GM19023 (cell line): ENCODE measurements at regions not wholly inside any gene's neighbourhood (a gene's known extent, or its start where the extent isn't known, plus 50 kb on each side); places are given as distances from the start of the nearest gene placed in this dataset.
"Not testable (repeated sequence)": the region's sequence is repeated elsewhere in the genome, so short reads cannot be mapped to it uniquely, and the experiment has no call there.

ENCODE experiments used
- ATAC-seq: cut with Tn5 transposase; IDR thresholded peaks from one replicate; pipeline ENCODE4 v1.9.1; 2021; ENCODE audit warnings: mild to moderate bottlenecking, moderate library complexity; ENCODE audit not compliant: unreplicated experiment

GRCh38 chr16:29116207-29116606 lies 131.4 kb downstream of the LAT start:
- ATAC-seq: not testable (repeated sequence)

GRCh38 chr16:29115802-29116141 lies 130.9 kb downstream of the LAT start:
- not testable (repeated sequence) for ATAC-seq

- not testable (repeated sequence) for ATAC-seq
These were observed 130.3 kb downstream of the LAT start for GRCh38 chr16:29114989-29115801.

GRCh38 chr16:29114574-29114973 lies 129.7 kb downstream of the LAT start:
- ATAC-seq: no peak

GRCh38 chr16:29113446-29113845 lies 128.6 kb downstream of the LAT start:
- not testable (repeated sequence) for ATAC-seq

GRCh38 chr16:29112755-29113347 lies 128.0 kb downstream of the LAT start:
- no peak for ATAC-seq

- not testable (repeated sequence) for ATAC-seq
These were observed 127.2 kb downstream of the LAT start for GRCh38 chr16:29111901-29112680.

GRCh38 chr16:29111421-29111820 lies 126.6 kb downstream of the LAT start:
- ATAC-seq: no peak

- not testable (repeated sequence) for ATAC-seq
These were observed 123.8 kb downstream of the LAT start for GRCh38 chr16:29108625-29109169.

GRCh38 chr16:29107299-29107698 lies 122.4 kb downstream of the LAT start:
- no peak for ATAC-seq

GRCh38 chr16:29106259-29106908 lies 121.5 kb downstream of the LAT start:
- not testable (repeated sequence) for ATAC-seq

GRCh38 chr16:29104600-29104999 lies 119.7 kb downstream of the LAT start:
- ATAC-seq: not testable (repeated sequence)

- ATAC-seq: not testable (repeated sequence)
These were observed 113.1 kb downstream of the LAT start for GRCh38 chr16:29097965-29098364.

GRCh38 chr16:29094729-29095624 lies 110.1 kb downstream of the LAT start:
- ATAC-seq: not testable (repeated sequence)

GRCh38 chr16:29094325-29094724 lies 109.5 kb downstream of the LAT start:
- ATAC-seq: not testable (repeated sequence)

GRCh38 chr16:29089679-29090078 lies 104.8 kb downstream of the LAT start:
- not testable (repeated sequence) for ATAC-seq

GRCh38 chr16:29087673-29088072 lies 102.8 kb downstream of the LAT start:
- not testable (repeated sequence) for ATAC-seq

- not testable (repeated sequence) for ATAC-seq
These were observed 97.2 kb downstream of the LAT start for GRCh38 chr16:29081829-29082639.
